Prostate gland (tissue), 2 donors: ENCODE measurements at regions not wholly inside any gene's neighbourhood (a gene's known extent, or its start where the extent isn't known, plus 50 kb on each side); places are given as distances from the start of the nearest gene placed in this dataset.

Source experiments
- DNase-seq: peaks from one replicate; pipeline ENCODE4 v3.0.0-alpha.2; 2019; ENCODE audit warnings: low spot score
- H3K27ac ChIP-seq, 2 donors: fragments of 200-600 bp; sonication (generic); 2 replicates each; pipeline ENCODE4 v1.5.1; 2017 to 2019
- H3K27me3 ChIP-seq: fragments of 200-600 bp; sonication (generic); replicated peaks from 2 replicates; pipeline ENCODE4 v1.5.1; 2019; ENCODE audit not compliant: insufficient read depth
- H3K36me3 ChIP-seq, 2 donors: fragments of 200-600 bp; sonication (generic); 1 replicate in 1 of 2; 2 replicates in 1 of 2; pipeline versions ENCODE4 v1.5.1 to v1.8.1; 2017 to 2019
- H3K4me1 ChIP-seq: fragments of 200-600 bp; sonication (generic); replicated peaks from 2 replicates; pipeline ENCODE4 v1.5.1; 2019
- H3K4me3 ChIP-seq, 2 donors: fragments of 200-600 bp; sonication (generic); 2 replicates each; pipeline ENCODE4 v1.5.1; 2017 to 2019
- H3K9me3 ChIP-seq: fragments of 200-600 bp; sonication (generic); 2 replicates; pipeline ENCODE4 v1.5.1; 2017
- CTCF ChIP-seq, 4 experiments: fragments of 200-600 bp in 2 of 4; fragments of 450-650 bp in 2 of 4; sonication (generic) in 2 of 4; IDR thresholded peaks; 1 replicate in 3 of 4; 2 replicates in 1 of 4; pipeline ENCODE4 v1.5.1; 2016 to 2019; ENCODE audit warnings: antibody characterized with exemption in 4 of 4, mild to moderate bottlenecking in 2 of 4, moderate library complexity in 2 of 4
- POLR2A ChIP-seq: fragments of 450-650 bp; IDR thresholded peaks from one replicate; pipeline ENCODE4 v1.6.1; 2016; ENCODE audit warnings: antibody characterized with exemption, mild to moderate bottlenecking
- POLR2AphosphoS5 ChIP-seq: sonication (generic); formaldehyde crosslinking; IDR thresholded peaks from one replicate; pipeline ENCODE4 v1.6.1; 2017; ENCODE audit warnings: antibody characterized with exemption
- WGBS: methylation state at CpG from one replicate; pipeline ENCODE4 v1.1.5; 2018; 5-methylcytosine and 5-hydroxymethylcytosine counted together
- intact Hi-C: fragments of 100-400 bp; cut with DNase I; formaldehyde crosslinking; loops from one replicate; pipeline ENCODE4 v1.14.2; 2022

DNA sequence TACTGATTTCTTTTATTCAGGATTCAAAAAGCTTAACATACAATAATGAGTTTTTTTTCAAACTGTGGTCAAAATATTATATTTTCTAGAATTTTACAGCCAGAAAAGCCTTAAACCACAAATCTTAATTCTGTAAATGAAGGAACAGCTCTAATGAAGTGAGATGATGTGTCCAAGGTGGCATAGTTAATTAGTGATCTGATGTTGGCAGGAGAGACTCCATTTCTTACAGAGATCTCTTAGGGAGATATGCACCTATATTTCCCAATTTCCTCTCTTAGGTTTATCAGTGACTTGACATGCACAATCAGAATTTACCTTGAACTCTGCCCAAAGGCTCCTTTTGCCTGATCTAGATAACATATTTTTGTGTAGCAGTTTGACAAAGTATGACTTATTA is 211.1 kb upstream of the ZNF804B start:
- Histone ChIP-seq H3K27ac (no peak overlapping the region), H3K36me3 (no peaks in the 10 kb centered on the region), H3K4me1 (no peaks in the 10 kb centered on the region), H3K4me3 (no peak overlapping the region), H3K27me3 (no peaks in the 10 kb centered on the region), H3K9me3 (no peaks in the 10 kb centered on the region)
- DNase-seq, result no peak
- intact Hi-C loops, result no loop called here
- no peak for TF ChIP-seq CTCF (IDR thresholded peaks at IDR 0.05)
- TF ChIP-seq POLR2AphosphoS5, result no peak
- no peak for TF ChIP-seq POLR2A

- Histone ChIP-seq H3K27me3 (no peaks in the 10 kb centered on the region), H3K27ac (no peak overlapping the region), H3K9me3 (no peaks in the 10 kb centered on the region), H3K4me3 (no peak overlapping the region), H3K4me1 (no peaks in the 10 kb centered on the region), H3K36me3 (no peaks in the 10 kb centered on the region)
- intact Hi-C loops, result no loop called here
- TF ChIP-seq POLR2A (no peak), CTCF (IDR thresholded peaks at IDR 0.05) (peak in 3 of 4 experiments; percentile 21 to 43 (median 33))
- 40% methylated on average over 2 of the region's 2 CpGs for WGBS
- DNase-seq, result peak; percentile 10
Measured at GRCh38 chr7:88546808-88547207, 212.7 kb upstream of the ZNF804B start.

DNA sequence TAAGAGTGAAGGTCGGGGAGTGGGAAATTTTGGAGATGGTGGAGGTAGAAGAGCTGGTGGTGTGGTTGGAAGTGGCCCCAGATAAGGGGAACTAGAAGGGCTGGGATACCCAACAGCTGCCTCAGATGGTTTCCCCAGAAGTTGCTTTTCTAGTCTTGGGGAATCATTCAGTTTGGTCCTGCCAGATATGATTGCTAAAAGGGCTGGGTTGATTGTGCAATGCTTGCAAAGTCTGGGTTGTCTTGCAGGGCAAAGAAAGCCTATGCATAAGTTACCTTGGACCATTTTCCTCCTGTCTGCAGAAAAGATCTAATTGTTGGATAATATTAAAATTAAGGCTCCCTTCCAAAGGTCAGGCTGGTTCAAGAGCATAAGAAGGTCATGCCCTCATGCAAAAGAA is 213.8 kb upstream of the ZNF804B start:
- intact Hi-C loops, result no loop called here
- WGBS, result 92% methylated on average over 1 of the region's 1 CpG

DNA sequence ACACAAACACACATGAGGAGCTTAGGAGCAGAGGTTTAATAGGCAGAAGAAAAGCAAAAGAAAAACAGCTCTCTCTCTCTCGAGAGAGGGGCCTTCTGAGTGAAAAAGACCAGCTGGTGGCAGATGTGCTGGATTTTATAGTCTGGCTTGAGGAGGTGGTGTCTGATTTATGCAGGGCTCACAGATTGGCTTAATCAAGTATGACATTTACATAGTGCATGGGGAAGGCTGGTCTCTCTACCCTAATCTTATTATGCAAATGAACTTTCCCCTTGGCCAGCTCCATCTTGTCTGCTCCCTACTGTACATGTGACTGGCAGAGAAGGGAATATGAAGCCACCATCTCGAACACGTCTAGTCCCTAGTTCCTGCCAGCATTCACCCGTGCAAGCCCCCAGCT is 219.5 kb upstream of the ZNF804B start:
- Histone ChIP-seq H3K4me3 (no peak overlapping the region), H3K27ac (no peak overlapping the region), H3K9me3 (no peaks in the 10 kb centered on the region), H3K27me3 (no peaks in the 10 kb centered on the region), H3K36me3 (no peaks in the 10 kb centered on the region), H3K4me1 (no peaks in the 10 kb centered on the region)
- no peak for DNase-seq
- TF ChIP-seq CTCF (IDR thresholded peaks at IDR 0.05) (no peak), POLR2AphosphoS5 (no peak), POLR2A (no peak)
- intact Hi-C loops, result no loop called here
- 46% methylated on average over 4 of the region's 4 CpGs for WGBS

More for the DNA sequence above, 213.8 kb upstream of the ZNF804B start:
- no peak for TF ChIP-seq POLR2A
- TF ChIP-seq CTCF (IDR thresholded peaks at IDR 0.05), result no peak
- no peaks in the 10 kb centered on the region for H3K27me3 ChIP-seq
- no peak overlapping the region for H3K27ac ChIP-seq
- H3K4me3 ChIP-seq, result no peak overlapping the region
- no peak for DNase-seq
- no peaks in the 10 kb centered on the region for H3K4me1 ChIP-seq
- no peaks in the 10 kb centered on the region for H3K9me3 ChIP-seq
- H3K36me3 ChIP-seq, result no peaks in the 10 kb centered on the region

GRCh38 chr7:88539518-88539917 is 220.0 kb upstream of the ZNF804B start:
- TF ChIP-seq CTCF (IDR thresholded peaks at IDR 0.05) (no peak), POLR2AphosphoS5 (no peak), POLR2A (no peak)
- no peaks in the 10 kb centered on the region for H3K36me3 ChIP-seq
- no peaks in the 10 kb centered on the region for H3K27me3 ChIP-seq
- no peak overlapping the region for H3K4me3 ChIP-seq
- H3K9me3 ChIP-seq, result no peaks in the 10 kb centered on the region
- H3K4me1 ChIP-seq, result no peaks in the 10 kb centered on the region
- H3K27ac ChIP-seq, result no peak overlapping the region
- no peak for DNase-seq
- 77% methylated on average over 2 of the region's 2 CpGs for WGBS
- intact Hi-C loops, result no loop called here
